DND-41 (cell line): ENCODE measurements at regions not wholly inside any gene's neighbourhood (a gene's known extent, or its start where the extent isn't known, plus 50 kb on each side); places are given as distances from the start of the nearest gene placed in this dataset.
A peak's percentile ranks its signal among the peaks of the same experiment; 100 is the strongest.
"Not testable (repeated sequence)": the region's sequence is repeated elsewhere in the genome, so short reads cannot be mapped to it uniquely, and the experiment has no call there.

ENCODE experiments used
- ATAC-seq: fragments of 200-7000 bp; cut with Tn5 transposase; 3 replicates; pipeline ENCODE4 v1.9.1; 2021; ENCODE audit warnings: low read depth; ENCODE audit not compliant: insufficient read depth
- DNase-seq: peaks from one replicate; pipeline ENCODE4 v3.0.0-alpha.2; 2020
- H2AFZ ChIP-seq: 2 replicates; pipeline ENCODE4 v1.6.0; 2012; ENCODE audit warnings: low read depth, low read length
- H3K27ac ChIP-seq: 2 replicates; pipeline ENCODE4 v1.5.1; 2012; ENCODE audit warnings: low read length, inconsistent platforms
- H3K27me3 ChIP-seq: fragments of 200-600 bp; sonication (generic); 2 replicates; pipeline ENCODE4 v1.6.0; 2012; ENCODE audit warnings: low read length, mild to moderate bottlenecking, inconsistent platforms; ENCODE audit not compliant: insufficient read depth, poor library complexity
- H3K36me3 ChIP-seq: 2 replicates; pipeline ENCODE4 v1.5.1; 2012; ENCODE audit warnings: low read length, inconsistent platforms; ENCODE audit not compliant: insufficient read depth
- H3K4me1 ChIP-seq: 2 replicates; pipeline ENCODE4 v1.5.1; 2012; ENCODE audit warnings: mild to moderate bottlenecking, low read length; ENCODE audit not compliant: insufficient read depth
- H3K4me2 ChIP-seq: 2 replicates; pipeline ENCODE4 v1.6.0; 2012; ENCODE audit warnings: mild to moderate bottlenecking, moderate library complexity, low read length, inconsistent platforms; ENCODE audit not compliant: insufficient read depth
- H3K4me3 ChIP-seq, 2 experiments: fragments of 200-600 bp in 1 of 2; shearing (Covaris generic) in 1 of 2; 2 replicates each; pipeline ENCODE4 v1.5.1; 2012 to 2016; ENCODE audit warnings: inconsistent platforms in 2 of 2, low read length in 2 of 2, mild to moderate bottlenecking in 2 of 2, low read depth in 1 of 2, moderate library complexity in 1 of 2
- H3K79me2 ChIP-seq: 2 replicates; pipeline ENCODE4 v1.6.0; 2012; ENCODE audit warnings: low read length, inconsistent platforms; ENCODE audit not compliant: insufficient read depth
- H3K9ac ChIP-seq: 2 replicates; pipeline ENCODE4 v1.6.0; 2012; ENCODE audit warnings: low read depth, mild to moderate bottlenecking, inconsistent platforms, low read length, moderate library complexity
- H3K9me3 ChIP-seq: 2 replicates; pipeline ENCODE4 v1.5.1; 2012; ENCODE audit warnings: low read length, moderate library complexity, mild to moderate bottlenecking, inconsistent platforms; ENCODE audit not compliant: insufficient read depth, severe bottlenecking
- H4K20me1 ChIP-seq: 2 replicates; pipeline ENCODE4 v1.6.0; 2012; ENCODE audit warnings: low read length; ENCODE audit not compliant: insufficient read depth
- EZH2 ChIP-seq: IDR thresholded peaks from 3 replicates; pipeline ENCODE4 v1.6.1; 2012; ENCODE audit warnings: borderline replicate concordance, low read depth, mild to moderate bottlenecking, moderate library complexity, low read length, inconsistent platforms; ENCODE audit not compliant: severe bottlenecking
- TF ChIP-seq, protein P1 (sequence below): IDR thresholded peaks from 2 replicates; pipeline ENCODE4 v1.5.1; 2012; ENCODE audit warnings: borderline replicate concordance, low read length, moderate library complexity, mild to moderate bottlenecking; ENCODE audit not compliant: poor library complexity, severe bottlenecking; ENCODE audit errors: extremely low read depth

DNA sequence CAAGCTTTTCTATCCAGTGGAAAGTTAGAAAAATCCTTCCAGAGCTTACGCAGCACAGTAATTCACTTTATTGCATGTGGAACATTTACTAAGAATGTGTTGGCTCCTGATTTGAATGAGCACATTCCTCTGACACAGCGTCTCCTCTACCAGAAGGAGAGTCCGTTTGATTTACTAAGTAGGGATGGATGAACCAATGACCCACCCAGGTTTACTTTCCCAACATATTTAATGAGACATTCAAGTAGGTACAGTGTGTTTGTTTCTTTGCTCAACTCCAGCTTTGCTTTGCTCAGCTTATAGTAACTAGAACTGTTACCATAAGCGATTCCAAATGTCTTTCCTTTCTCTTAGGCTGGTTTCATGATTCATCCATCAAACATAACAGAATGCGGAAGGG lies 161.7 kb downstream of the SMARCA1 start:
- no peaks in the 10 kb centered on the region for H3K79me2 ChIP-seq
- H3K4me3 ChIP-seq, result no peak overlapping the region
- no peak overlapping the region for H2AFZ ChIP-seq
- no peak overlapping the region for H3K4me2 ChIP-seq
- H3K9ac ChIP-seq, result no peak overlapping the region
- no peak for ATAC-seq
- H4K20me1 ChIP-seq, result no peaks in the 10 kb centered on the region
- H3K4me1 ChIP-seq, result no peaks in the 10 kb centered on the region
- H3K9me3 ChIP-seq, result no peaks in the 10 kb centered on the region
- TF ChIP-seq EZH2, result no peak
- TF ChIP-seq, protein P1, sequence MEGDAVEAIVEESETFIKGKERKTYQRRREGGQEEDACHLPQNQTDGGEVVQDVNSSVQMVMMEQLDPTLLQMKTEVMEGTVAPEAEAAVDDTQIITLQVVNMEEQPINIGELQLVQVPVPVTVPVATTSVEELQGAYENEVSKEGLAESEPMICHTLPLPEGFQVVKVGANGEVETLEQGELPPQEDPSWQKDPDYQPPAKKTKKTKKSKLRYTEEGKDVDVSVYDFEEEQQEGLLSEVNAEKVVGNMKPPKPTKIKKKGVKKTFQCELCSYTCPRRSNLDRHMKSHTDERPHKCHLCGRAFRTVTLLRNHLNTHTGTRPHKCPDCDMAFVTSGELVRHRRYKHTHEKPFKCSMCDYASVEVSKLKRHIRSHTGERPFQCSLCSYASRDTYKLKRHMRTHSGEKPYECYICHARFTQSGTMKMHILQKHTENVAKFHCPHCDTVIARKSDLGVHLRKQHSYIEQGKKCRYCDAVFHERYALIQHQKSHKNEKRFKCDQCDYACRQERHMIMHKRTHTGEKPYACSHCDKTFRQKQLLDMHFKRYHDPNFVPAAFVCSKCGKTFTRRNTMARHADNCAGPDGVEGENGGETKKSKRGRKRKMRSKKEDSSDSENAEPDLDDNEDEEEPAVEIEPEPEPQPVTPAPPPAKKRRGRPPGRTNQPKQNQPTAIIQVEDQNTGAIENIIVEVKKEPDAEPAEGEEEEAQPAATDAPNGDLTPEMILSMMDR, result no peak
- H3K27ac ChIP-seq, result no peak overlapping the region
- H3K27me3 ChIP-seq, result no peaks in the 10 kb centered on the region
- no peak for DNase-seq
- no peaks in the 10 kb centered on the region for H3K36me3 ChIP-seq

DNA sequence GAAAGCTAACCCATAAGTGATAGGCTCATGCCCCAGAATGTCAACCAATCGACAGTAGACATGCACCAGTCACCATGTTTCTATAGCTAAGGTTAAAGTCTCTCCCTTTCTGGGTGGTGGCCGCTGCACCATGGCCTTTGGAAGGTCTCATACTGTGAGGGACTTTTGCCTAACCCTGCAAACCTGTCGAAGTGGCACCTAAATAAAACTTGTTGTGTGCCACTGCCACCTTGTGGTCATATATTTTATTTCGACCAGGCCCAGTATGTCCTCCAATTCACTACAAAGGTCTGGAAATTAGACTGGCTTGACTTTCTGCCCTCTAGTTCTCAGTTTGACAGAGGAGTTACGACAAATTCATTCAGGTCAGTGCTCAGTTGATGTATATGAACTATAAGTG lies 163.1 kb downstream of the SMARCA1 start:
- no peaks in the 10 kb centered on the region for H4K20me1 ChIP-seq
- H3K36me3 ChIP-seq, result no peaks in the 10 kb centered on the region
- no peaks in the 10 kb centered on the region for H3K9me3 ChIP-seq
- H3K4me3 ChIP-seq, result no peak overlapping the region
- TF ChIP-seq, protein P1, result peak; percentile 71
- TF ChIP-seq EZH2, result no peak
- peak; percentile 50 for DNase-seq
- H2AFZ ChIP-seq, result no peak overlapping the region
- H3K4me1 ChIP-seq, result no peaks in the 10 kb centered on the region
- no peaks in the 10 kb centered on the region for H3K79me2 ChIP-seq
- H3K9ac ChIP-seq, result no peak overlapping the region
- no peak overlapping the region for H3K4me2 ChIP-seq
- H3K27me3 ChIP-seq, result no peaks in the 10 kb centered on the region
- H3K27ac ChIP-seq, result no peak overlapping the region
- peak; percentile 86 for ATAC-seq

DNA sequence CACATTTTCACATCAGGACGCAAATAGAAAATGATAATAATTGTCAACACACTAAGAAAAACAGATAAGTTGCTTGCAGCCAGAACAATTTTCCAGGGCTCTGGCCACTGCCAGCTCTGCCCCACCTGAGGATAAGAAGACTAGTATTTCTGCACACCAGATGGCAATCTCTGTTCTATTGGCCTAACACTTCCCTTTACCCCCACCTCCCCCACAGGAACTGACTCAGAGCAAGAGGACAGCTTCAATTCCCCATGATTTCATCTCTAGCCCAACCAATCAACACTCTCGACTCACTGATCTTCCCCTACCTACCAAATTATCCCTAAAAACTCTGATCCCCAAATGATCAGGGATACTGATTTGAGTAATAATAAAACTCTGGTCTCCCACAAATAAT lies 164.0 kb downstream of the SMARCA1 start:
- Histone ChIP-seq H3K4me3 (no peak overlapping the region), H3K9ac (no peak overlapping the region), H3K79me2 (no peaks in the 10 kb centered on the region), H3K4me2 (no peak overlapping the region), H4K20me1 (no peaks in the 10 kb centered on the region), H3K9me3 (no peaks in the 10 kb centered on the region), H3K4me1 (no peaks in the 10 kb centered on the region), H3K27ac (no peak overlapping the region), H3K36me3 (no peaks in the 10 kb centered on the region), H2AFZ (no peak overlapping the region), H3K27me3 (no peaks in the 10 kb centered on the region)
- DNase-seq (no peak), ATAC-seq (no peak)
- TF ChIP-seq EZH2, result no peak
- TF ChIP-seq, protein P1, result no peak

DNA sequence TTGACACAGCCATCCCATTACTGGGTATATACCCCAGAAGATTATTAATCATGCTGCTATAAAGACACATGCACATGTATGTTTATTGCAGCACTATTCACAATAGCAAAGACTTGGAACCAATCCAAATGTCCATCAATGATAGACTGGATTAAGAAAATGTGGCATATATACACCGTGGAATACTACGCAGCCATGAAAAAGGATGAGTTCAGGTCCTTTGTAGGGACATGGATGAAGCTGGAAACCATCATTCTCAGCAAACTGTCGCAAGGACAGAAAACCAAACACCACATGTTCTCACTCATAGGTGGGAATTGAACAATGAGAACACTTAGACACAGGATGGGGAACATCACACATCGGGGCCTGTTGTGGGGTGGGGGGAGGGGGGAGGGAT lies 165.9 kb downstream of the SMARCA1 start:
- H3K4me2 ChIP-seq, ATAC-seq, H3K27ac ChIP-seq, DNase-seq, H2AFZ ChIP-seq, H3K27me3 ChIP-seq, H3K4me3 ChIP-seq, H3K36me3 ChIP-seq, H3K4me1 ChIP-seq, H3K9ac ChIP-seq, H3K79me2 ChIP-seq, H3K9me3 ChIP-seq, H4K20me1 ChIP-seq: not testable (repeated sequence)
